Stimulated activated CD8-positive, alpha-beta memory T cell treated with anti-CD3 and anti-CD28 coated beads, Interleukin-15, amount 100 ng/mL, for 48 hours (primary cell): ENCODE measurements at regions not wholly inside any gene's neighbourhood (a gene's known extent, or its start where the extent isn't known, plus 50 kb on each side); places are given as distances from the start of the nearest gene placed in this dataset.

Experiments used
- DNase-seq, 2 donors: peaks; one replicate each; pipeline ENCODE4 v3.0.0-alpha.2; 2020; ENCODE audit warnings: low read depth in 2 of 2

GRCh38 chr4:178387756-178388155 lies 945.5 kb upstream of the AGA start:
- DNase-seq, result no peak

- DNase-seq, result no peak
Measured at GRCh38 chr4:178395798-178396197, 953.6 kb upstream of the AGA start.

- no peak for DNase-seq
Measured at GRCh38 chr4:178412455-178412854, 970.2 kb upstream of the AGA start.

GRCh38 chr4:178414042-178414441 lies 971.8 kb upstream of the AGA start:
- no peak for DNase-seq

- DNase-seq, result no peak
Measured at GRCh38 chr4:178414881-178415446, 972.7 kb upstream of the AGA start.

- no peak for DNase-seq
Measured at GRCh38 chr4:178415925-178416324, 973.7 kb upstream of the AGA start.

- no peak for DNase-seq
Measured at GRCh38 chr4:178423366-178423765, 981.1 kb upstream of the AGA start.

GRCh38 chr4:178426871-178427270 lies 984.6 kb upstream of the AGA start:
- no peak for DNase-seq

- no peak for DNase-seq
Measured at GRCh38 chr4:178427663-178428062, 985.4 kb upstream of the AGA start.

GRCh38 chr4:178448372-178449035 lies 1006.3 kb upstream of the AGA start:
- no peak for DNase-seq

- no peak for DNase-seq
Measured at GRCh38 chr4:178450614-178451013, 1008.4 kb upstream of the AGA start.

- DNase-seq, result no peak
Measured at GRCh38 chr4:178453057-178453456, 1010.8 kb upstream of the AGA start.

- no peak for DNase-seq
Measured at GRCh38 chr4:178457286-178457685, 1015.0 kb upstream of the AGA start.

- DNase-seq, result no peak
Measured at GRCh38 chr4:178462710-178463109, 1020.5 kb upstream of the AGA start.

- DNase-seq, result no peak
Measured at GRCh38 chr4:178463747-178464146, 1021.5 kb upstream of the AGA start.

- no peak for DNase-seq
Measured at GRCh38 chr4:178470996-178471784, 1029.0 kb upstream of the AGA start.

- DNase-seq, result no peak
Measured at GRCh38 chr4:178471994-178472393, 1029.8 kb upstream of the AGA start.

GRCh38 chr4:178480105-178480504 lies 1037.9 kb upstream of the AGA start:
- no peak for DNase-seq

GRCh38 chr4:178480881-178481280 lies 1038.6 kb upstream of the AGA start:
- DNase-seq, result no peak

- no peak for DNase-seq
Measured at GRCh38 chr4:178481564-178481963, 1039.3 kb upstream of the AGA start.

GRCh38 chr4:178523038-178523437 lies 1080.8 kb upstream of the AGA start:
- no peak for DNase-seq

GRCh38 chr4:178535939-178536579 lies 1093.8 kb upstream of the AGA start:
- DNase-seq, result no peak

GRCh38 chr4:178553201-178553600 lies 1111.0 kb upstream of the AGA start:
- DNase-seq, result no peak
